KMS-11 (cell line): ENCODE measurements at regions not wholly inside any gene's neighbourhood (a gene's known extent, or its start where the extent isn't known, plus 50 kb on each side); places are given as distances from the start of the nearest gene placed in this dataset.

Source experiments
- H2AFZ ChIP-seq: fragments of 200-600 bp; sonication (generic); 2 replicates; pipeline ENCODE4 v1.6.1; 2016; ENCODE audit warnings: antibody characterized with exemption, mixed run types, low read depth
- H3K27ac ChIP-seq: fragments of 200-600 bp; sonication (generic); 2 replicates; pipeline ENCODE4 v1.6.1; 2016; ENCODE audit warnings: mild to moderate bottlenecking, mixed run types
- H3K27me3 ChIP-seq: fragments of 200-600 bp; sonication (generic); 2 replicates; pipeline ENCODE4 v1.6.1; 2017; ENCODE audit warnings: mild to moderate bottlenecking, low read depth, mixed run types, moderate library complexity; ENCODE audit not compliant: insufficient read depth
- H3K36me3 ChIP-seq: fragments of 200-600 bp; sonication (generic); 2 replicates; pipeline ENCODE4 v1.6.1; 2017; ENCODE audit warnings: mild to moderate bottlenecking, mixed run types; ENCODE audit not compliant: insufficient read depth
- H3K4me1 ChIP-seq: fragments of 200-600 bp; sonication (generic); 2 replicates; pipeline ENCODE4 v1.6.1; 2016; ENCODE audit warnings: mild to moderate bottlenecking, low read depth, mixed run types; ENCODE audit not compliant: poor library complexity, severe bottlenecking
- H3K4me2 ChIP-seq: fragments of 200-600 bp; sonication (generic); 2 replicates; pipeline ENCODE4 v1.7.0; 2016; ENCODE audit warnings: mild to moderate bottlenecking, mixed run types
- H3K4me3 ChIP-seq: fragments of 200-600 bp; sonication (generic); IDR thresholded peaks from 2 replicates; pipeline ENCODE4 v1.6.1; 2017; ENCODE audit warnings: low read depth, low read length, mixed read lengths; ENCODE audit not compliant: insufficient read depth
- H3K79me2 ChIP-seq: fragments of 200-600 bp; sonication (generic); 2 replicates; pipeline ENCODE4 v1.6.1; 2016; ENCODE audit warnings: low read depth, mixed run types; ENCODE audit not compliant: insufficient read depth
- H3K9ac ChIP-seq: fragments of 200-600 bp; sonication (generic); 2 replicates; pipeline ENCODE4 v1.6.1; 2016; ENCODE audit warnings: mild to moderate bottlenecking, mixed run types
- H4K20me1 ChIP-seq: fragments of 200-600 bp; sonication (generic); 2 replicates; pipeline ENCODE4 v1.6.1; 2016; ENCODE audit warnings: mild to moderate bottlenecking, mixed run types; ENCODE audit not compliant: insufficient read depth
- CTCF ChIP-seq: fragments of 200-600 bp; sonication (generic); conservative IDR thresholded peaks from 2 replicates; pipeline ENCODE4 v1.6.1; 2017; ENCODE audit warnings: low read depth, mild to moderate bottlenecking, antibody characterized with exemption, low read length, moderate library complexity, mixed read lengths

GRCh38 chr12:78641837-78642423 is 222.6 kb upstream of the SYT1 start:
- Histone ChIP-seq H3K27me3 (no peaks in the 10 kb centered on the region), H4K20me1 (no peaks in the 10 kb centered on the region), H2AFZ (no peak overlapping the region), H3K9ac (no peak overlapping the region), H3K4me1 (no peaks in the 10 kb centered on the region), H3K27ac (no peak overlapping the region), H3K79me2 (no peaks in the 10 kb centered on the region), H3K4me2 (no peak overlapping the region), H3K36me3 (no peaks in the 10 kb centered on the region), H3K4me3 (no peak overlapping the region)
- TF ChIP-seq CTCF, result no peak

GRCh38 chr12:78645956-78646355 is 218.6 kb upstream of the SYT1 start:
- Histone ChIP-seq H3K4me3 (no peak overlapping the region), H3K9ac (no peak overlapping the region), H3K4me1 (no peaks in the 10 kb centered on the region), H3K79me2 (no peaks in the 10 kb centered on the region), H3K36me3 (no peaks in the 10 kb centered on the region), H2AFZ (no peak overlapping the region), H3K27ac (no peak overlapping the region), H3K4me2 (no peak overlapping the region), H4K20me1 (no peaks in the 10 kb centered on the region), H3K27me3 (no peaks in the 10 kb centered on the region)
- no peak for TF ChIP-seq CTCF

DNA sequence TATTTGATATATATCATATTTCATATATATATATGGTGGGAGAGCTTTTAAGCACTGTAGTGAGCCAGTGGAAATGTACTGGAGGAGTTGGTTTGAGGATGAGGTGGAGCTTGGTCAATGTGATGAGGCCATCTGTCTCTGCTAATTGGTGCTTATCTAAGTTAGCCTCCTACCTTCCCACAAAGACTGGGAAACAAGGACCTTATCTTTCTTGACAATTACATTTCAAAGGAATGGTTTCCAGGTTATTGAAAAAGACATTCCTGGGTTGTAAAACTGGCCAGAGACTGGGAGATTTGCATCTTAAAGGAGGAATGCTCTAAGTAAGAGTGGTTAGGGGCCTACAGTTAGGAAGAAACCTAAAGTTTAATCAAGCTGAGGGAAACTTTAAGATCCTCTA is 212.8 kb upstream of the SYT1 start:
- Histone ChIP-seq H3K4me3 (no peak overlapping the region), H3K4me1 (no peaks in the 10 kb centered on the region), H3K4me2 (no peak overlapping the region), H3K9ac (no peak overlapping the region), H4K20me1 (no peaks in the 10 kb centered on the region), H3K27me3 (no peaks in the 10 kb centered on the region), H3K27ac (no peak overlapping the region), H2AFZ (no peak overlapping the region), H3K79me2 (no peaks in the 10 kb centered on the region), H3K36me3 (no peaks in the 10 kb centered on the region)
- no peak for TF ChIP-seq CTCF

DNA sequence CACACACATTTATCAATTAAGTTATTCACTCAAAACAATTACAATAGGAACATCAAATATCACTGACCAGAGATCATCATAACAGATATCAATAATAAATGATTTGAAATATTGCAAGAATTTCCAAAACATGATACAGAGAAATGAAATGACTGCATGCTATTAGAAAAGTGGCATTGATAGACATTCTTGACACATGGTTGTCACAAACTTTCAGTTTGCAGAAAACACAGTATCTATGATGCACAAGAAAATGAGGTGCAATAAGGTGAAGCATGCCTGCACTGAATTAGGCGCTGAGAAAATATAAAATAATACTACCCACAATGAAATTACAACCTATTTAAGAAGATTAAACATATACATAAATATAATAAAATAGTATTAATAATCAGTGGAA is 198.0 kb upstream of the SYT1 start:
- H3K36me3 ChIP-seq, result no peaks in the 10 kb centered on the region
- TF ChIP-seq CTCF, result no peak

More for the DNA sequence above, 198.0 kb upstream of the SYT1 start:
- no peaks in the 10 kb centered on the region for H3K79me2 ChIP-seq
- no peak overlapping the region for H3K4me2 ChIP-seq
- H3K4me1 ChIP-seq, result no peaks in the 10 kb centered on the region
- H3K4me3 ChIP-seq, result no peak overlapping the region
- no peaks in the 10 kb centered on the region for H4K20me1 ChIP-seq
- H3K27me3 ChIP-seq, result no peaks in the 10 kb centered on the region
- no peak overlapping the region for H3K9ac ChIP-seq
- no peak overlapping the region for H3K27ac ChIP-seq
- H2AFZ ChIP-seq, result no peak overlapping the region
